NCI-H2196 treated with DMSO at 0.1 percent for 48 hours (cell line): ENCODE measurements at regions not wholly inside any gene's neighbourhood (a gene's known extent, or its start where the extent isn't known, plus 50 kb on each side); places are given as distances from the start of the nearest gene placed in this dataset.
"Not testable (repeated sequence)": the region's sequence is repeated elsewhere in the genome, so short reads cannot be mapped to it uniquely, and the experiment has no call there.

Experiments
- DNase-seq: peaks from one replicate; lab custom pipeline; 2025; ENCODE audit not compliant: unreplicated experiment; lab: John Stamatoyannopoulos, UW

DNA sequence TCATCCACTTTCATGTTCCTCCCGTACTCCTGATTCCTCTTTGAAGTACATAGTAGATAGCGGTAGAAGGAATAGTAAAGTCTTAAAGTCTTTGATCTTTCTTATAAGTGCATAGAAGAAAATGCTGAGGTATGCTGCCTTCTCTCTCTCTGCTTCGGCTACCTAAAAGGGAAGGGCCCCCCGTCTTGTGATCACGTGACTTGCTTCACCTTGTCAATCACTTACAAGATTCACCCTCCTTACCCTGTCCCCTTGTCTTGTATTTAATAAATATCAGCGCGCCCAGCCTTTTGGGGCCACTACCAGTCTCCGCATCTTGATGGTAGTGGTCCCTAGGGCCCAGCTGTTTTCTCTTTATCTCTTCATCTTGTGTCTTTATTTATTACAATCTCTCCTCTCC is 932.2 kb upstream of the FANCL start:
- DNase-seq, result no peak

DNA sequence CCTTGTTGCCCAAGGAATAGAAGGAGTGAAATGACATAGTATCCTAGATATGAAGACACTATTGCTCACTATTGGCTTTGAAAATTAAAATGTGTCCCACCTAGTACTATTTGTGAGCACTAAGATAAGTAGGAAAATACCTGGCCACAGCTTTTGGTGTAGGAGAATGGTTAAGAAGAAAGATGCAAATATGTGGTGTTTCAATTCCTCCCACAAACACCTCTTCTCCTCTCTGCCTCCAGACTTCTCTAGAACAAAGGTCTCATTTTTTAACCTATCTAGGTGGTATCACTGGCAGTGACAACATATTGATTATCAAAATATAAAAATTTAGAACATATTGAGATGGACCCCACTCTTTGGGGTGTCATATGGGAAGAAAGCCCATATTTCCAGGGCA is 929.9 kb upstream of the FANCL start:
- DNase-seq, result no peak

DNA sequence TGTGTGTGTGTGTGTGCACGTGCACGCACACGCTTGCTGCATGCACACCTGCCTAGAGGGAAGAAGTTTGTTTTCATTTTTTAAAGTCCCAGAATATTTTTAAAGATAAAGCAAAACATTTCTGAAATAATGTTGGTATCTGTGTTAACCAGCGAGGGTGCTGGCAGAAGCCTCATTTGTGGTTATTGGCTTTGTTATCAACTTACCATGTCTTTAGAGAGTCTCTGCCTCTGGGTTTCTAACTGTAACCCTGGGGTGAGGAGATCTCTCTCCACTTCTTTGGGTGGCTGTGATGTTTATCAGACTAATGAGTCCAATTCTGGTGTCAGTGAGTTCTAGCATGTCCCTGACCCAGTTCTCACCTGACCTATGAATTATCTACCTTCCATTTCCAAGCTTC is 927.6 kb upstream of the FANCL start:
- no peak for DNase-seq

DNA sequence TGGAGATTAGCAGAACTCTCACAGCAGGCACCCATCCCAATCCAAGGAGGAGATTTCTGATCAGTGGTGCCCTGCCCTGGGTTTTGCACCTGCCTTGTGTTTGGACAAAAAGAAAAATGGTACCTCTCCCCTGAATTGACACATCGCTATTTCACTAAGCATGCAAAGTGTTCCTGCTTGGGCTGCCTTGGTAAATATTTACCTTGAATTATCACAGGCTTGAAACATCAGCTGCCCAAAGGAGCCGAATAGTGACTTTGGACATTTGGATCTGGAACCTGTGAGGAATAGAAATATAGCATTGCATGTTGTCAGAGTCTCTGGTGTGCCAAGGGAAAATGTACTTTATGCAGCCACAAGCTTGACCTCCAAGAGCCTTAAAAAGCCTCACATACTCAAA is 926.4 kb upstream of the FANCL start:
- DNase-seq, result no peak

DNA sequence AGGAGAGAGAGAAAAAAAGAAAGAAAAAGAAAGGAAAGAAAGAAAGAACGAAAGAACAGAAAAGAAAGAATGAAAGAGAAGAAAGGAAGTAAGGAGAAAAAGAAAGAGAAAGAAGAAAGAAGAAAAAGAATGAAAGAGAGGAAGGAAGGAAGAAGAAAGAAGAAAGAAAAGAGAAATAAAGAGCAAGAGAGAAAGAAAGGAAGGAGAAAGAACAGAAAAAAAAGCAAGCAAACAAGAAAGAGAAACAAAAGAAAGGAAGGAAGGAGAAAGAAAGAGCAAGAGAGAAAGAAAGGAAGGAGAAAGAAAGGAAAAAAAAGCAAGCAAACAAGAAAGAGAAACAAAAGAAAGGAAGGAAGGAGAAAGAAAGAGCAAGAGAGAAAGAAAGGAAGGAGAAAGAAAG is 916.8 kb upstream of the FANCL start:
- DNase-seq, result not testable (repeated sequence)

DNA sequence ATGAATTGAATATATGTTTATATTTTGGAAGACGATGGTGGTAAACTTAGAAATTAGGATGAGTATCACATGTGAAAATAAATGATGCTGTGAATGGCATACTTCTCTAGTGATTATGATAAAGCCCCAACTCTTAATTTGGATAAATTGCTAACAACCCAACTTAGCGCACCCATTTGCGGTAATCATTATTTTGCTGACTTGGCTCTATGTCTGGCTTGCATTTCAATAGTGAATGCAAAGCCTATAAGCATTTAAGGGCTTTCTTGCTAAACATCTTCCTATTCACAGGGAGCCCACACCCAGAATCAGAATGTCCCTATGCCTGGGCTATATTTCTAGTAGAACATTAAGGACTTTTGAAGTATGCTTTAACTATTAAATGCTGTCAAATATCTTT is 910.7 kb upstream of the FANCL start:
- DNase-seq, result no peak

DNA sequence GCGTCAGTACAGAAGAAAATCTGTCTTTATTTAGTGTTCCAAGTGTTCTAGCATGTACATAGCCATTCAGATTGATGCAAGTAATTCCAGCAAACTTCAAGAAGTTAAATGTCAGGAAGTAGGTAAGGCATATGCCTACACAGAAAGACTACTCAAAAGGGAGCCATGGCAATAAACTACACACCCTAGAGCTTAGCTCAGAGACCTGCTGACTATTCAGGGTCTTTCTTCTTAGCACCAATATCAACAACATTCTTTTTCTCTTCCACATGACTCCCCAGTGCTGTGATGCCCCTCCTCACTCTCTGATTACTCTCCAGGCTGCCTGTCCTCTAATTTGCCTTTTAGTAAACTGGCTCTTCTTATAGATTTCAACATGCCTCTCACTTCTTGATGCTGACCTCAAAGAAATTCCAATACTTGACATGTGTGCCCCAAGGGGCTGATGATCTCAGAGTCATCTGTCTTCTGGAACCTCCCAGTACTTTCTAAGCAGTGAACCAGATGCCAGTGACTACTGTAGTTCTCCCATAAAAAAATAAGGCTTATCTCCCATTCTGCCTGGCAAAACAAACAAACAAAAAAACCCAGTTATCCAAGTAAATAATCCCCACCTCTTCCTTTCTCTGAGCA is 909.2 kb upstream of the FANCL start:
- no peak for DNase-seq

DNA sequence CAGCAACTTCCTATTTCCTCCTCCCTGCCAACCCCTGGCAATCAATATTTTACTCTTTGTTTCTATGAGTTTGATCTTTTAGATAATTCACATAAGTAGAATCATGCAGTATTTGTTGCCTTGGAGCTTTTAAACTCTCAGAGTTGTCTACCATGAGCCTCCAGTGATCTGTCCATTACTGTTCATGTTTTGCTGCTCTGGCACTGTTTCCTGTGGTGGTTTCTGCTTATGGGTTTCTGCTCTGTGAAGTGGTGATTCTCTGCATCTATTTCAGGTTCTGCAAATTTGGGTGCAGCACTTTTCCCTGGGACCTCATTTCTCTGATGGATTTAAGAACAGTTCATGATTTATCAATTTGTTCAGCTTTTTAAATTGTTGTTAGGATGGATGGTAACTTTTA is 908.1 kb upstream of the FANCL start:
- DNase-seq, result no peak

DNA sequence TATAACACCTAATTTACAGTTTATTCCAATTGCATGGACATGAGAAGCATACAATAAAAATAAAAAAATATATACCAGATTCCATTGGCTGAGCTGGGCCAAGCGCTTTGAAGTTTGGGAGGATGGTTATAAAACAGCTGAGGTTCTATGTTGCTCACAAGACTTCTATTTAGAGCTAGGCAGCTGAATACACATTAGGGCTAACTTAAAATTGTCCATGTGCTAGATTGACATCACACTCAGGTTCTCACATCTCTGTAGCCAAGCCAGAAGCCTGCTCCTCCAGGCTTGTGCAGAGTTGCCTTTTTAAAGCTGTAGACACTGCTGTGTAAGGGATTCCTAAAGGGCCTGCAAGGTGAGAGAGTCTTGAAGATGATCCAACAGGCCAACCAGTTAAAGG is 871.1 kb upstream of the FANCL start:
- no peak for DNase-seq

DNA sequence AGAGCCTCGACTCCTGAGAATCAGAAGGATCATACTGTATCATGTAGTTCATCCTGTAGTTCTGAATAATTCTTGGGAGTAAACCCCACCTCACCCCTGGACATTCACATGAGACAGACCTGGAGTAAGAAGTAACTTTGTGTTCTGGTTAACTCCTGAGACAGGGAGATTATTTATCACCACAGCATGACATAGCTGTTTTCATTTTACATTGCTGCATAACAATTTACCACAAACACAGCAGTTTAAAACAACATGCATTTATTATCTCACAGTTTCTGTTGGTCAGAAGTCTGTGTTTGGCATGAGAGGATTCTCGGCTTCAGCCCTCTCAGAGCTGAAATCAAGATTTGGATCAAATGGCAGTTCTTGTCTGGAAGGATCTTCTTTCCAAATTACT is 855.8 kb upstream of the FANCL start:
- DNase-seq, result no peak

DNA sequence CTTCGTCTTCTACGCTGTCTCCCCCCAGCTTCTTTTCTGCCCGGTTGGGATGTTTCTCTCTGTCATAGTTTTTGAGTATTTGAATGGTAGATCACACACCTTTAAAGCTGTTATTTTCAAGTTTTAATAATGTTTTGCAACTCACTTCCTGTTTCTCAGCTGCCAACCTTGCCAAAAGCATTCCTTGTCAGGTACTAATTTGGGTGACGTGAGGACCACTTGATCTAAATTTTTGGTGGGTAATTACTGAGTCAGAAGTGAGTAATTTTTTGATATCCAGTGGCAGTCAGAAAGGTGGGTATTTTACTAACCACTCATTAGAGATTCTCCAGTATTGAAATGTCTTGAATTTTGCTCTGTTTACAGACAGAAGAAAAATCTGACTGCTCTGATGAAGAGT is 852.4 kb upstream of the FANCL start:
- DNase-seq, result no peak

DNA sequence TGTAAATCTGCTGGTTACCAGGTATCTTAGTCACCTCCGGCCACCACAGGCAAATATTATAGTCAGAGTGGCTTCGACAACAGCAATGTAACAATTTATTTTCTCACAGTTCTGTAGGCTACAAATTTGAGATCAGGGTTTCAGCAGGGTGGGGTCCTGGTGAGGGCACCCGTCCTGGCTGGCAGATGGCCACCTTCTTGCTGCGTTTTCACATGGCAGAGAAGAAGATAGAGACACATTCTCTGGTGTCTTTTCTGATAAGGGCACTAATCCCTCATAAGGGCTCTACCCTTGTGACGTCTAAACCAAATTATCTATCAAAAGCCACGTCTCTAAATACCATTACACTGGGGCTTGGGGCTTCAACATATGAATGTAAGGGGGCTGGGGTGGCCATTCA is 843.2 kb upstream of the FANCL start:
- DNase-seq, result no peak

DNA sequence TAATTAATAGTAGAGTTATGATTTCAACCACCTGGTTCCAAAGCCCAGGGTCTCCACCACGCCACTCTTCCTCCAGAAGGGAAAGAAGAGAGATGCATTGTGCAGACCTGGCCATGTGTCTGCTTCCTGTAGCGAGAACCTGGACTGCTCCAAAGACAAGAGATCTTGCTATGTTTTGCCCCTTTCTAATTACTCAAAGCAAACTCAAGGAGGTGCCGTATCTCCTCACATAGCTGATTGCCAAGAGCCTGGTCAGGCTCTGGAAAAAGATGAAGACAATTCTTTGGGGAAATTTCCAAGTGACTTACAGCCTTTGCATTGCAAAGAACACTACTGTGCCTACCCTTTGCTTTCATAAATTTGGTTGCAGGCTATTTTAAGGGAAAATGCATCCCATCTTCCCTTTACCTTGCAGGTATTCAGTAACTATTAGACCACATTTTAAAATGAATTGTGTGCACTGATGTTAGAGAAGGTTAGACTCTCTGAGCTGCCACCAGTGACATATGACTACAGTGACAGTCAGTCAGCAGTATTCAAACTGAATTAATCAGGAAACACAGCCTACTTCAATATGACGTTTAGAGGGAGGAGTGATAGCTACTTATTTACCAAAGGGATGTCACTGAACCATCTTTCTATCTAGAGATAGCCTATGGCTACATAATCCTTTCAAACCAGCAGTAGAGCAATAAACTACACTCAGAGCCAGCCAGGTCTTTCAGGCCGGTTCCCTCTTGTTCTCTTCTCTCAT is 842.1 kb upstream of the FANCL start:
- DNase-seq, result no peak

DNA sequence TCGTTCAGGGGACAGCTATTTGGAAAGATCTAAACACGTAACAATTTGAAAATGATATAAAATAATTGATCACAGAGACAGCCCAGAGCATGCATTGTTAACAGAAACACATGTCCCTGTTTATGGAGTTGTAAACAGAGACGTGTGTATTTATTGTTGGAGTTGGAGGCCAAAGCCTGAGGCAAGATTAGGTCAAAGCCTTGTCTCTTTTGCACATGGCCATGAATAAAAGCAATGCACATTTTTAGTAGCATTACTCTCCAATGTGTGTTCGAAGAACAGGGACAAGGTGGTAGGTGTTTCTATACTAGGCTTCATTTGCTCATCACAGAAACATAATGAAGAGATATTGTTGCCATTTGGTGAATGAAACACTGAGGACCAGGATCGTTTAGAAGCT is 841.5 kb upstream of the FANCL start:
- no peak for DNase-seq

DNA sequence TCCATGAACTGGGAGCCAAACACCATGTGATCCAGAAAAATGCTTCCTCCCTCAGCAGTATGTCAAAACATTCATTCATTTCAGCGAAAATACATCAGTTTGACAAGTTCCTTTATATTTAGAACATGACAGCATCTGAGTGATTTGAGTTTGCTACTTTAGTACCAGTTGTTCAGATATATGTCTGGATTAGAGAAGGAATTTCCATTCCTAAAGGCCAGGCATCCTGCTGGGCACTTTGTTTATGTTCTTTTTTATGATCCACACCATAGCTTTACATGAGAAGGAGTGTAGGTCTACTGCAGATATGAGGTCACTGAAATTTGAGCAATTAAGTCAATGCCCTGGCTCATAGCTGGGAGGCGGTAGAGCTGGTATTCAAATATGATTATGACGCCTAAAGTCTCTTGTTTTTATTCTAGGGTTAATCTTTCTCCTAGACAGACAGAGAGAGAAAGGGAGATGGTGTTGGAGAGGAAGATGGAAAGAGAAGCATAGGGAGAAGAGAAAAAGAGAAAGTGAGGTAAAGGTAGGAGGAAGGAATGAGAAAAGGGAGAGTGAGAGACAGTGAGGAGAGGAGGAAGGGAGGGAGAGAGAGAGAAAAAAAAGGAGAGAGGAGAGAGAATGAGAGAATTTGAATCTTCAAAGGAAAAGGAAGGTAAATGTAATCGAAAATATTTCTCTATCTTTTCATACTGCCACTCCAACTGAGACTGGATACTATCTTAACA is 839.5 kb upstream of the FANCL start:
- DNase-seq, result no peak

DNA sequence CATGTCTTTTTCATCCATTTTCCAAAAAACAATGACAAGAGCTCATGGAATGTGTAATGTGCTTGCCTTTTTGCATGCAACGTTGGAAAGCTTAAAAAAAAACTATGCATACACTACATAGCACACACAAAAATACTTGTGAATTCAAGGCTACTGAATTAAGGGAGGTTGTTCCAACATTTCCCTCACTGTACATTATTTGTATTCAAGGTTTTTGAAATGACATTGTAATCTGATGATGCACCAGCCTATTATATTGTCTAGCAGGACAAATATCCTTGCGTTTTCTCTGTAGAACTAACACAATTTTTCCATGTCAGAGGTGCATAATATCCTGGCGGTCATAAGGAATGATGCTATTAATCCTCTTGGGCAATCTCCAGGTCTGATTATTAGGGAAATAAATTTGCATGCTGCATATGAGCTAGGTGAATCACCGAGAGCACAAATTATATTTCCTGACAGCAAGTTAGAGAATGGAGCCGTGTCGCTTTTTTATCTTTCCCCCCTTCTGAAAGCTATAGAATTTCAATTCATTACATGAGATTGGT is 836.9 kb upstream of the FANCL start:
- DNase-seq, result no peak

DNA sequence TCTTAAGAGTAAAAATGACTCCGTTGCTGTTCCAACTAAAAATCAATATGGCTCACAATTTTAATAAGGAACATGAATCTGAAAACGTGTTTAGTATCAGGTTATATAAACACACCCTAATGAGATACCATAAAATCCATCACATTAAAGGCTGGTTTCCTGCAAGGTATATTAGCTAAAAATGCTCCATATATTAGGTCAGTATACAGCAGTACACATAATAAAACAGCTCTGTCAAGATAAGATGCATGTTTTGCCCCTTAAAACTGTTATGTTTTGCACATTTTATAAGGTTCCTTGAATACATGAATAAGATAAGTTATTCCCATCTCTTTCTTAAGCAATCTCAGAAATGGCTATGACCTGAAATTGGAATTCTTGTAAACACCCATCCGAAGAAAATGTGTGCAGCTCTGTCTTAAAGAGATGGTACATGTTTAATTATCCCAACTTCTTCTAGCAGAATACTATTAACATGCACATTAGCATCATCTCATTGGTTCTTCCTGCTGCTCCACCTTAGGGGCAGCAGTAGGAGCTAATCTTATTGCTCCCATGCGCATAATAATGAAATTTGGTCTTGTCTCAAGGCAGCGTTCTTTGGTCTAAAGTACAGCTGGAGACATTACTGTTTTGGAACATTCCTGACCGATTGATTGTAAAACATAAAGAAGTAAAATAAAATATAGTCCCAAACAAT is 836.1 kb upstream of the FANCL start:
- DNase-seq, result no peak

DNA sequence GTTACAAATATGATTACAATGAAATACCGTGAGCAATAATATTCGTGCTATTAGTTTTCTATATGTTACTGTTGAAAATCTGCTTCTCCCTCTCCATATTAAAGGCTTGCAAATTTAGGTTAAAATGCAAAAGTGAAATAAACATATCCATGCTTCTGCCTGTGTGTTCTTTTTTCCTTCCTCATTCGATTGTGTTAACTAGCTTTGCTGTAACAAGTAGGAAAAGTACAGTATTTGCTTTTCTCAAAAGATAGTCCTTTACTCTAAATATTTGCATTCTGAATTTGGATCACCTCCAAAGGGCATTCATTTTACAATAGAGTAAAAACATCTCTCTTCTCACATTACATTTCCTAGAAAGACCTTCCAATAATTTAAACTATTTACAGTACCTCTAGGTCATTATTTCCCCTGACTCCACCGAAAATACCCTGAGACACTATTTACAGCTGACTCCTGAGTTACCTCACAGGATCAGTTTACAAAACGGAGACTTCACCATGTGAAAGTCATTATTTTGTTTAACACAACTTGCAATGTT is 835.0 kb upstream of the FANCL start:
- no peak for DNase-seq

DNA sequence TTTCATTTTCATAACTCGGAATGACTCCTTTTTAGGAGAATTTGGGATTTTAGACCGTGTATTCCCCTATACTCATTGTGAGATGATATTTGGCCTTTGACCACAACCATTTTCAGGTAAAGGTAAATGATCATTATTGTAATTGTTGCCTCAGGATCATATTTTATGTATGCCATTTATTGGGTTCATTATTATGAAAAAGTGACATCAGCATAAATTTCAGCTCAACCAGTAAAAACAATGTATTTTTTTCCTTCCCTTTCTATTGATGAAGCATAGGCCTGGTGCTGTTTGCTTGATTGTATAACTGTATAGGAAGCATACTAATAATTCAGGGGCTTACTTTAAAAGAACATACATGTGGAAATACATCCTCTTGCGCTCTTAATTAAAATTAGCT is 832.9 kb upstream of the FANCL start:
- no peak for DNase-seq

DNA sequence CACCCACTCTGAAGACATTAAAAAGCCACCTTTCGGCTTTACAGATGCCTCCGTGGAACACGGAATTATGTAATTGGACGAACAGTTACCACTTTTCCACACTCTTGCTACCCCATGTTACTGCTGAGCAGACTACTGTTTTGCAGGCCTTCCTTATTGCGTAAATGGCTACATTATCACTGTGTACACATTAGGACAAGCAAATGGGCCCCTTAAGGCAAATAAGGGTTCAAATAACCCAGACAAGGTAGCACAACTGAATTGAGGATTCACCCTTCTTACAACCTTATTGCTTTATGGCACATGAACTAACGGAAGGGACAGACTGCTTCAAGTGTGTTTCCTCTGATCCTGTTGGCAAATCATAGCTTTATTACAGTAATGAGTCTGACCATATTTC is 832.2 kb upstream of the FANCL start:
- no peak for DNase-seq

DNA sequence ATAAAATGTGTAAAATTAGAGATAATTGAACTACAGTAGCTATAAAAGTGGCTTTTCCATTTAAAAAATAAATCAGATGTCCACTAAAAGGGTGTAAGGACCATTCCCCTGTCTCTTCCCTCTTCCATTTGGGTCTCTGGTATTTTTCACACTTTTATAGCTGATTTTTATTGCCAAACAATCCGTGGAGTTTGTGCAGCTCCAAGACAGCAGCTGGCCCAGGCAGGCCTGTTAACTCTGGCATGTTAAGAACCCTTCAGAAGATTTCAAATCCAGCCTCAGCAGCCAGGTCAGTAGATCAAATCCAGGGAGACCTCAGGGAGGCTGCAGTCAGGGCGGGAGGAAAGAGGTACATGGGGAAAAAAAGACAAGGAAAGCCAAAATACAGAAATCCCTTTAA is 827.1 kb upstream of the FANCL start:
- no peak for DNase-seq
